ENCODE measurements at regions not wholly inside any gene's neighbourhood (a gene's known extent, or its start where the extent isn't known, plus 50 kb on each side); places are given as distances from the start of the nearest gene placed in this dataset.

DNA sequence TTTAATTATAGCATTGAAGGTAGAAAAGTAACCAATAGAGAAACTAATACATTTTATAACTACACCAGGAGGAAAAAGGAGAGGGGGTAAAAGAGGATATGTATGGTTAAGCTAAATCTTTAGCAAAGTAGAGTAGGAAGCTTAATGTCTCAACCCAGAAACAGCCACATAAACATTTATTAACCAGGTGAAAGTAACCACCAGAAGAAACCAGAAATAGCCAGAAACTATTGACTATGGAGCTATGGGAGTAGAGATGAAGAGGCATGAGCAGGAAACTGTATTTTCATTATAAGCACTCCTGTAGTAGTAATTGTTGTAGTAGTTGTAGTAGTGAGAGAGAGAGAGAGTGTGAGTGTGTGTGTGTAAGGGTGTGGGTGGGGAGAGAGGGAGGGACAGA, 617.5 kb upstream of the CHAC2 start:
- Histone ChIP-seq H3K4me3 (no peak overlapping the region), H4K20me1 (ENCODE audit: control insufficient read depth, insufficient read depth) (no peaks in the 10 kb centered on the region), H3K9me3 (replicated peaks; ENCODE audit: control insufficient read depth, insufficient read depth, low read length) (no peaks in the 10 kb centered on the region), H3K4me1 (ENCODE audit: control insufficient read depth, insufficient read depth, low read length) (no peaks in the 10 kb centered on the region), H3K36me3 (ENCODE audit: control insufficient read depth in 2 of 2, insufficient read depth in 2 of 2, low read length in 1 of 2) (no peaks in the 10 kb centered on the region), H3K9ac (ENCODE audit: control insufficient read depth, insufficient read depth, low read length) (no peak overlapping the region), H2AFZ (ENCODE audit: control insufficient read depth, low read depth, low read length) (no peak overlapping the region), H3K27me3 (replicated peaks in 1 of 2; ENCODE audit: control insufficient read depth in 2 of 2, insufficient read depth in 2 of 2, low read length in 1 of 2) (no peaks in the 10 kb centered on the region), H3K79me2 (ENCODE audit: control insufficient read depth, insufficient read depth, low read length) (no peaks in the 10 kb centered on the region), H3K4me2 (ENCODE audit: control insufficient read depth, insufficient read depth) (no peak overlapping the region), H3K27ac (ENCODE audit: control insufficient read depth, insufficient read depth) (no peak overlapping the region)
- ChIA-PET SMC1A (ENCODE audit: uncharacterized antibody, unreplicated experiment) (no interaction called here), POLR2A (no interaction called here), RAD21 (ENCODE audit: unreplicated experiment) (no interaction called here), CTCF (no interaction called here)
- BruUV-seq (replicated peaks), result no TSS peak
- in situ Hi-C loops (cut with MboI), result no loop called here
- TF ChIP-seq ATF2 (IDR thresholded peaks at IDR 0.05; ENCODE audit: low read length) (no peak), RFX5 (IDR thresholded peaks at IDR 0.05; ENCODE audit: low read depth, low read length) (no peak), NR2F1 (conservative IDR thresholded peaks at IDR 0.05) (no peak), MYC (IDR thresholded peaks at IDR 0.05; ENCODE audit: insufficient read depth, insufficient read length, insufficient replicate concordance, low read length, severe bottlenecking) (no peak), SMAD5 (IDR thresholded peaks at IDR 0.05; ENCODE audit: low read depth) (no peak), NFYB (IDR thresholded peaks at IDR 0.05; ENCODE audit: insufficient read depth, low read depth, low read length) (no peak), SREBF2 (IDR thresholded peaks at IDR 0.05; ENCODE audit: low read length) (no peak), SRF (IDR thresholded peaks at IDR 0.05; ENCODE audit: low read depth in 2 of 2, low read length in 2 of 2) (no peak), JUND (IDR thresholded peaks at IDR 0.05; ENCODE audit: low read depth, low read length) (no peak), SMAD1 (IDR thresholded peaks at IDR 0.05; ENCODE audit: low read depth, partially characterized antibody) (no peak), SPI1 (IDR thresholded peaks at IDR 0.05; ENCODE audit: borderline replicate concordance, insufficient read depth, low read depth, low read length) (no peak), RUNX3 (IDR thresholded peaks at IDR 0.05; ENCODE audit: low read length) (no peak), E2F8 (IDR thresholded peaks at IDR 0.05; ENCODE audit: low read depth, partially characterized antibody) (no peak), CBX3 (IDR thresholded peaks at IDR 0.05; ENCODE audit: borderline replicate concordance, low read depth) (no peak), POU2F2 (IDR thresholded peaks at IDR 0.05; ENCODE audit: borderline replicate concordance, low read depth, low read length) (no peak), IRF4 (IDR thresholded peaks at IDR 0.05; ENCODE audit: low read depth, low read length) (no peak), CHD2 (IDR thresholded peaks at IDR 0.05; ENCODE audit: borderline replicate concordance, low read depth, low read length) (no peak)
- no peak for FAIRE-seq
- DNase-seq (ENCODE audit: low read depth, low spot score), result no peak
- ATAC-seq, result no peak
- intact Hi-C loops (cut with micrococcal nuclease; ENCODE audit: unreplicated experiment), result no loop called here
